ENCODE measurements at regions not wholly inside any gene's neighbourhood (a gene's known extent, or its start where the extent isn't known, plus 50 kb on each side); places are given as distances from the start of the nearest gene placed in this dataset.

DNA sequence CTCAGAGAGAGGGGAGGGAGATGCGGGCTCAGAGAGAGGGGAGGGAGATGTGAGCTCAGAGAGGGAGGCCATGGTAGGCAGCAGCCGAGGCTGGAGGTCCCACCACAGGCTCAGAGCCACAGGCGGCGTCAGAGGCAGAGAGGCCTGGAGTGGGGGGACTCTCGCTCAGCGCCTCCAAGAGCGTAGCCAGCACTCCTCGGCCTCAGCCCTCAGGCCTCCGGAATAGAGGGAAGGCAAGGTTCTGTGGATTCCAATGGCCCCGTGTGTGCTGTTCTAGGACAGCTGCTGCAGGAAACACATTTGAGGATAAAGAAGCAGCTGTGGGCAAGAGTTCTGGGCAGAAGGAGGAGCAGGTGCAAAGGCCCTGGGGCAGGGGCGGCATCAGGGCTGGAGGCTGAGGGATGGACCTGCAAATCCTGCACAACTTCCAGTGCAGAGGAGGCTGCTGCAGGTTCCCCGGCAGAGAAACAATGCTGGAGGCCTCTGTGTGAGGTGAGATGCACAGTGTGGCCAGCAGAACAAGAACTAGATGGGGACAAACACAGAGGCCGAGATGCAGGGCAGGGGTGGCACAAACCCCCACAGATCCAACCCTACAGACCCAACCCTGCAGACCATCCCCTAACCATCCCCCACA is 59.1 kb upstream of the GALNT9 start:
- H4K20me1 ChIP-seq (ENCODE audit: control insufficient read depth, extremely low read depth, insufficient read depth, low read length): no peaks in the 10 kb centered on the region
- H3K9me1 ChIP-seq (ENCODE audit: control insufficient read depth, extremely low read depth, insufficient read depth, low read length): no peaks in the 10 kb centered on the region
- H3K9ac ChIP-seq (ENCODE audit: control insufficient read depth, extremely low read depth, insufficient read depth, low read length): no peak overlapping the region
- H3K4me1 ChIP-seq (ENCODE audit: control insufficient read depth, extremely low read depth, insufficient read depth, low read length): no peaks in the 10 kb centered on the region
- no peak overlapping the region for H2AFZ ChIP-seq (ENCODE audit: control insufficient read depth, low read length)
- H3K9me3 ChIP-seq (ENCODE audit: control insufficient read depth, low read depth, low read length): peaks cover 3% of the 10 kb centered on the region
- H3K79me2 ChIP-seq (ENCODE audit: control insufficient read depth, insufficient read depth, low read length): no peaks in the 10 kb centered on the region
- no peak for TF ChIP-seq EZH2 (IDR thresholded peaks at IDR 0.05; ENCODE audit: low read length)
- TF ChIP-seq, protein P1, sequence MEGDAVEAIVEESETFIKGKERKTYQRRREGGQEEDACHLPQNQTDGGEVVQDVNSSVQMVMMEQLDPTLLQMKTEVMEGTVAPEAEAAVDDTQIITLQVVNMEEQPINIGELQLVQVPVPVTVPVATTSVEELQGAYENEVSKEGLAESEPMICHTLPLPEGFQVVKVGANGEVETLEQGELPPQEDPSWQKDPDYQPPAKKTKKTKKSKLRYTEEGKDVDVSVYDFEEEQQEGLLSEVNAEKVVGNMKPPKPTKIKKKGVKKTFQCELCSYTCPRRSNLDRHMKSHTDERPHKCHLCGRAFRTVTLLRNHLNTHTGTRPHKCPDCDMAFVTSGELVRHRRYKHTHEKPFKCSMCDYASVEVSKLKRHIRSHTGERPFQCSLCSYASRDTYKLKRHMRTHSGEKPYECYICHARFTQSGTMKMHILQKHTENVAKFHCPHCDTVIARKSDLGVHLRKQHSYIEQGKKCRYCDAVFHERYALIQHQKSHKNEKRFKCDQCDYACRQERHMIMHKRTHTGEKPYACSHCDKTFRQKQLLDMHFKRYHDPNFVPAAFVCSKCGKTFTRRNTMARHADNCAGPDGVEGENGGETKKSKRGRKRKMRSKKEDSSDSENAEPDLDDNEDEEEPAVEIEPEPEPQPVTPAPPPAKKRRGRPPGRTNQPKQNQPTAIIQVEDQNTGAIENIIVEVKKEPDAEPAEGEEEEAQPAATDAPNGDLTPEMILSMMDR (optimal IDR thresholded peaks at IDR 0.05 in 1 of 3, IDR thresholded peaks at IDR 0.05 in 1 of 3, conservative IDR thresholded peaks at IDR 0.05 in 1 of 3; ENCODE audit: extremely low read depth in 1 of 3, insufficient read depth in 2 of 3, low read length in 3 of 3): no peak
- dilution Hi-C loops (cut with MboI; ENCODE audit: extremely low pct_ligation_motif_present, low sequenced_read_pairs): no loop called here
- no peak overlapping the region for H3K4me3 ChIP-seq (ENCODE audit: control insufficient read depth in 2 of 3, extremely low read depth in 1 of 3, insufficient read depth in 2 of 3, low read depth in 1 of 3, low read length in 3 of 3)
- no peak overlapping the region for H3K4me2 ChIP-seq (ENCODE audit: control insufficient read depth, extremely low read depth, insufficient read depth, low read depth, low read length)
- peaks cover 47% of the 10 kb centered on the region for H3K27me3 ChIP-seq (ENCODE audit: control insufficient read depth, extremely low read depth, insufficient read depth, low read length)
- no peak for DNase-seq (ENCODE audit: low read depth, low spot score)
- FAIRE-seq: no peak
- no peaks in the 10 kb centered on the region for H3K36me3 ChIP-seq (ENCODE audit: control insufficient read depth in 2 of 2, extremely low read depth in 1 of 2, insufficient read depth in 2 of 2, low read length in 2 of 2)
- H3K27ac ChIP-seq (ENCODE audit: control insufficient read depth, insufficient read depth, low read length): no peak overlapping the region

DNA sequence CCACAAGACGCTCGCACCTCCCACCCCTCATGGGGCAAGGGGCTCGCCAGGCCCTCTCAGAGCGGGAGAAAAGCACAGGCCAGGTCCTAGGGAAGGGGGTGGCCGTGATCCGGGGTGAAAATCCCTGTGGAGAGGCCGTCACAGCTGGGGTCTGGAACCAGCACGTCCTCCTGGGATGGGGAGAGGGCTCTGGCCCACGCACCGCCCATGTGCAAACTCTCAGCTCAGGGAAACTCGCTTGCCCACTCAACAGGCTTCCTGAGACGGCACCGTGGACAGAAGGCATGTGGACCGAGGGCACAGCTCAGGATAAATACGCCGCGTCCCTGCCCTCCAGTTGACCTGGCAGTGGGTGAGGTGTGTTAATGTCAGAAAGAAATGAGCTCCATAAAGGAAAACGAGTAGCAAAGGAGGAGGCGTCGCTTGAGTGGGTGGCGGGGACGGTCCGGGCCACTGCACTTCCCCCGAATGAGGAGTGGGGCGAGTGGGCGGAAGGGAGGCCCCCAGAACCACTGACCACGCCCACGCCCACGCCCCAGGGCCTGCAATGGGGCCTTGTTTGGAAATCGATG is 57.6 kb upstream of the GALNT9 start:
- Histone ChIP-seq H3K9me3 (ENCODE audit: control insufficient read depth, low read depth, low read length) (no peaks in the 10 kb centered on the region), H3K27ac (ENCODE audit: control insufficient read depth, insufficient read depth, low read length) (no peak overlapping the region), H3K4me3 (ENCODE audit: control insufficient read depth in 2 of 3, extremely low read depth in 1 of 3, insufficient read depth in 2 of 3, low read depth in 1 of 3, low read length in 3 of 3) (no peak overlapping the region), H3K27me3 (ENCODE audit: control insufficient read depth, extremely low read depth, insufficient read depth, low read length) (peaks cover 47% of the 10 kb centered on the region), H3K4me2 (ENCODE audit: control insufficient read depth, extremely low read depth, insufficient read depth, low read depth, low read length) (no peak overlapping the region), H3K36me3 (ENCODE audit: control insufficient read depth in 2 of 2, extremely low read depth in 1 of 2, insufficient read depth in 2 of 2, low read length in 2 of 2) (no peaks in the 10 kb centered on the region), H3K9me1 (ENCODE audit: control insufficient read depth, extremely low read depth, insufficient read depth, low read length) (no peaks in the 10 kb centered on the region), H3K79me2 (ENCODE audit: control insufficient read depth, insufficient read depth, low read length) (no peaks in the 10 kb centered on the region), H2AFZ (ENCODE audit: control insufficient read depth, low read length) (no peak overlapping the region), H4K20me1 (ENCODE audit: control insufficient read depth, extremely low read depth, insufficient read depth, low read length) (no peaks in the 10 kb centered on the region), H3K4me1 (ENCODE audit: control insufficient read depth, extremely low read depth, insufficient read depth, low read length) (no peaks in the 10 kb centered on the region), H3K9ac (ENCODE audit: control insufficient read depth, extremely low read depth, insufficient read depth, low read length) (no peak overlapping the region)
- no peak for FAIRE-seq
- dilution Hi-C loops (cut with MboI; ENCODE audit: extremely low pct_ligation_motif_present, low sequenced_read_pairs): no loop called here
- no peak for DNase-seq (ENCODE audit: low read depth, low spot score)
- no peak for TF ChIP-seq EZH2 (IDR thresholded peaks at IDR 0.05; ENCODE audit: low read length)
- TF ChIP-seq, protein P1 (optimal IDR thresholded peaks at IDR 0.05 in 1 of 3, IDR thresholded peaks at IDR 0.05 in 1 of 3, conservative IDR thresholded peaks at IDR 0.05 in 1 of 3; ENCODE audit: extremely low read depth in 1 of 3, insufficient read depth in 2 of 3, low read length in 3 of 3): no peak

Data from keratinocyte (primary cell).